Ascending aorta (tissue), 2 donors: ENCODE measurements at regions not wholly inside any gene's neighbourhood (a gene's known extent, or its start where the extent isn't known, plus 50 kb on each side); places are given as distances from the start of the nearest gene placed in this dataset.

Experiments used
- DNase-seq, 2 donors: peaks; one replicate each; pipeline ENCODE4 v3.0.0-alpha.2; 2019; ENCODE audit warnings: low spot score in 2 of 2
- H3K27ac ChIP-seq, 2 donors: fragments of 200-600 bp; sonication (generic); one replicate each; pipeline ENCODE4 v1.5.1; 2016 to 2017; ENCODE audit warnings: mild to moderate bottlenecking in 1 of 2
- H3K27me3 ChIP-seq: fragments of 200-600 bp; sonication (generic); one replicate; pipeline ENCODE4 v1.5.1; 2017
- H3K36me3 ChIP-seq, 2 donors: fragments of 200-600 bp; sonication (generic); one replicate each; pipeline ENCODE4 v1.5.1; 2016
- H3K4me1 ChIP-seq, 2 donors: fragments of 200-600 bp; sonication (generic); one replicate each; pipeline ENCODE4 v1.5.1; 2016 to 2017; ENCODE audit warnings: mild to moderate bottlenecking in 1 of 2
- H3K4me3 ChIP-seq, 2 donors: fragments of 200-600 bp; sonication (generic); one replicate each; pipeline ENCODE4 v1.5.1; 2016 to 2017; ENCODE audit warnings: mild to moderate bottlenecking in 1 of 2
- H3K9me3 ChIP-seq, 2 donors: fragments of 200-600 bp; sonication (generic); one replicate each; pipeline ENCODE4 v1.5.1; 2016
- CTCF ChIP-seq, 3 experiments: fragments of 200-600 bp in 2 of 3; fragments of 450-650 bp in 1 of 3; sonication (generic) in 2 of 3; IDR thresholded peaks; one replicate each; pipeline ENCODE4 v1.5.1; 2016 to 2019; ENCODE audit warnings: antibody characterized with exemption in 3 of 3, mild to moderate bottlenecking in 1 of 3, moderate library complexity in 1 of 3
- intact Hi-C: fragments of 100-400 bp; cut with DNase I; formaldehyde crosslinking; loops from one replicate; pipeline ENCODE4 v1.15.1; 2023

GRCh38 chr18:8552151-8552550 lies 57.1 kb upstream of the RAB12 start:
- intact Hi-C loops, result no loop called here
- no peak for TF ChIP-seq CTCF (IDR thresholded peaks at IDR 0.05)
- H3K9me3 ChIP-seq, result no peaks in the 10 kb centered on the region
- no peak overlapping the region for H3K27ac ChIP-seq
- no peak for DNase-seq
- no peaks in the 10 kb centered on the region for H3K27me3 ChIP-seq
- H3K36me3 ChIP-seq, result no peaks in the 10 kb centered on the region
- H3K4me3 ChIP-seq, result no peak overlapping the region
- no peaks in the 10 kb centered on the region for H3K4me1 ChIP-seq

- intact Hi-C loops, result no loop called here
- DNase-seq, result no peak
- TF ChIP-seq CTCF (IDR thresholded peaks at IDR 0.05), result no peak
- no peaks in the 10 kb centered on the region for H3K9me3 ChIP-seq
- H3K36me3 ChIP-seq, result no peaks in the 10 kb centered on the region
- no peak overlapping the region for H3K27ac ChIP-seq
- no peaks in the 10 kb centered on the region for H3K27me3 ChIP-seq
- no peak overlapping the region for H3K4me3 ChIP-seq
- no peaks in the 10 kb centered on the region for H3K4me1 ChIP-seq
Measured at GRCh38 chr18:8554354-8554753, 54.9 kb upstream of the RAB12 start.

GRCh38 chr18:8556424-8556823 lies 52.8 kb upstream of the RAB12 start:
- no peaks in the 10 kb centered on the region for H3K27me3 ChIP-seq
- H3K36me3 ChIP-seq, result no peaks in the 10 kb centered on the region
- intact Hi-C loops, result no loop called here
- H3K4me3 ChIP-seq, result no peak overlapping the region
- no peak for TF ChIP-seq CTCF (IDR thresholded peaks at IDR 0.05)
- H3K27ac ChIP-seq, result no peak overlapping the region
- no peaks in the 10 kb centered on the region for H3K9me3 ChIP-seq
- no peak for DNase-seq
- H3K4me1 ChIP-seq, result no peaks in the 10 kb centered on the region
